Stimulated activated CD8-positive, alpha-beta memory T cell treated with anti-CD3 and anti-CD28 coated beads, Interleukin-7, amount 100 ng/mL, for 4 hours (primary cell): ENCODE measurements at regions not wholly inside any gene's neighbourhood (a gene's known extent, or its start where the extent isn't known, plus 50 kb on each side); places are given as distances from the start of the nearest gene placed in this dataset.

ENCODE experiments used
- DNase-seq, 2 donors: peaks; one replicate each; pipeline ENCODE4 v3.0.0-alpha.2; 2020; ENCODE audit warnings: low read depth in 2 of 2

GRCh38 chr9:107118863-107119624 is 164.0 kb upstream of the RAD23B start:
- DNase-seq = no peak

- no peak for DNase-seq
Measured at GRCh38 chr9:107119735-107120134, 163.3 kb upstream of the RAD23B start.

- DNase-seq = no peak
Measured at GRCh38 chr9:107123389-107123788, 159.7 kb upstream of the RAD23B start.

- no peak for DNase-seq
Measured at GRCh38 chr9:107127608-107128007, 155.5 kb upstream of the RAD23B start.

- DNase-seq = no peak
Measured at GRCh38 chr9:107131108-107131799, 151.8 kb upstream of the RAD23B start.

- DNase-seq = no peak
Measured at GRCh38 chr9:107136296-107136695, 146.8 kb upstream of the RAD23B start.

- no peak for DNase-seq
Measured at GRCh38 chr9:107137495-107138202, 145.4 kb upstream of the RAD23B start.

GRCh38 chr9:107138261-107138992 is 144.7 kb upstream of the RAD23B start:
- DNase-seq = no peak

GRCh38 chr9:107141967-107142366 is 141.1 kb upstream of the RAD23B start:
- no peak for DNase-seq

GRCh38 chr9:107142430-107142829 is 140.6 kb upstream of the RAD23B start:
- no peak for DNase-seq

GRCh38 chr9:107142896-107143603 is 140.0 kb upstream of the RAD23B start:
- DNase-seq = no peak

GRCh38 chr9:107144475-107144874 is 138.6 kb upstream of the RAD23B start:
- DNase-seq = no peak

- no peak for DNase-seq
Measured at GRCh38 chr9:107147134-107147533, 135.9 kb upstream of the RAD23B start.

GRCh38 chr9:107148216-107148615 is 134.9 kb upstream of the RAD23B start:
- no peak for DNase-seq

- DNase-seq = no peak
Measured at GRCh38 chr9:107149756-107150155, 133.3 kb upstream of the RAD23B start.

- no peak for DNase-seq
Measured at GRCh38 chr9:107153336-107153735, 129.7 kb upstream of the RAD23B start.

GRCh38 chr9:107154291-107154690 is 128.8 kb upstream of the RAD23B start:
- no peak for DNase-seq

GRCh38 chr9:107154766-107155165 is 128.3 kb upstream of the RAD23B start:
- DNase-seq = no peak

- no peak for DNase-seq
Measured at GRCh38 chr9:107155244-107155817, 127.7 kb upstream of the RAD23B start.

- no peak for DNase-seq
Measured at GRCh38 chr9:107158321-107158720, 124.8 kb upstream of the RAD23B start.

- no peak for DNase-seq
Measured at GRCh38 chr9:107161338-107161737, 121.7 kb upstream of the RAD23B start.
